ENCODE measurements at regions not wholly inside any gene's neighbourhood (a gene's known extent, or its start where the extent isn't known, plus 50 kb on each side); places are given as distances from the start of the nearest gene placed in this dataset.

GRCh38 chr2:121165038-121165542 is 119.9 kb downstream of the TFCP2L1 start:
- CTCF ChIA-PET: no interaction called here
- POLR2A ChIA-PET: no interaction called here
- TF ChIP-seq SUZ12 (IDR thresholded peaks at IDR 0.05) (no peak), ARNT (IDR thresholded peaks at IDR 0.05) (no peak), FOXA1 (IDR thresholded peaks at IDR 0.05) (no peak), LEF1 (IDR thresholded peaks at IDR 0.05; ENCODE audit: borderline replicate concordance) (no peak), NFRKB (IDR thresholded peaks at IDR 0.05) (no peak), ZNF384 (IDR thresholded peaks at IDR 0.05) (no peak), CTBP1 (IDR thresholded peaks at IDR 0.05; ENCODE audit: borderline replicate concordance) (no peak), L3MBTL2 (conservative IDR thresholded peaks at IDR 0.05) (no peak), FOXM1 (IDR thresholded peaks at IDR 0.05; ENCODE audit: borderline replicate concordance) (no peak), TARDBP (IDR thresholded peaks at IDR 0.05) (no peak), BHLHE40 (IDR thresholded peaks at IDR 0.05; ENCODE audit: borderline replicate concordance) (no peak), FOXK2 (IDR thresholded peaks at IDR 0.05) (no peak)
- TF ChIP-seq, protein P1, sequence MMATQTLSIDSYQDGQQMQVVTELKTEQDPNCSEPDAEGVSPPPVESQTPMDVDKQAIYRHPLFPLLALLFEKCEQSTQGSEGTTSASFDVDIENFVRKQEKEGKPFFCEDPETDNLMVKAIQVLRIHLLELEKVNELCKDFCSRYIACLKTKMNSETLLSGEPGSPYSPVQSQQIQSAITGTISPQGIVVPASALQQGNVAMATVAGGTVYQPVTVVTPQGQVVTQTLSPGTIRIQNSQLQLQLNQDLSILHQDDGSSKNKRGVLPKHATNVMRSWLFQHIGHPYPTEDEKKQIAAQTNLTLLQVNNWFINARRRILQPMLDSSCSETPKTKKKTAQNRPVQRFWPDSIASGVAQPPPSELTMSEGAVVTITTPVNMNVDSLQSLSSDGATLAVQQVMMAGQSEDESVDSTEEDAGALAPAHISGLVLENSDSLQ (IDR thresholded peaks at IDR 0.05): no peak
- no peak for DNase-seq (ENCODE audit: extremely low spot score)
